ENCODE measurements at regions not wholly inside any gene's neighbourhood (a gene's known extent, or its start where the extent isn't known, plus 50 kb on each side); places are given as distances from the start of the nearest gene placed in this dataset.

- no peak overlapping the region for H2AFZ ChIP-seq (ENCODE audit: low read depth, low read length)
- H3K4me1 ChIP-seq (ENCODE audit: insufficient read depth, low read length), result no peaks in the 10 kb centered on the region
- H3K36me3 ChIP-seq (ENCODE audit: insufficient read depth, low read length), result no peaks in the 10 kb centered on the region
- no peak overlapping the region for H3K9ac ChIP-seq (ENCODE audit: low read depth, low read length)
- DNase-seq, result no peak
- no peaks in the 10 kb centered on the region for H3K27me3 ChIP-seq (ENCODE audit: insufficient read depth, low read length, poor library complexity)
- H3K9me3 ChIP-seq (ENCODE audit: insufficient read depth, low read length, severe bottlenecking), result no peaks in the 10 kb centered on the region
- H3K4me3 ChIP-seq (ENCODE audit: low read depth in 1 of 2, low read length in 2 of 2), result no peak overlapping the region
- no peaks in the 10 kb centered on the region for H4K20me1 ChIP-seq (ENCODE audit: insufficient read depth, low read length)
- H3K27ac ChIP-seq (ENCODE audit: low read length), result no peak overlapping the region
- no peaks in the 10 kb centered on the region for H3K79me2 ChIP-seq (ENCODE audit: insufficient read depth, low read length)
- no peak overlapping the region for H3K4me2 ChIP-seq (ENCODE audit: insufficient read depth, low read length)
- no peak for ATAC-seq (ENCODE audit: insufficient read depth, low read depth)
- TF ChIP-seq, protein P1, sequence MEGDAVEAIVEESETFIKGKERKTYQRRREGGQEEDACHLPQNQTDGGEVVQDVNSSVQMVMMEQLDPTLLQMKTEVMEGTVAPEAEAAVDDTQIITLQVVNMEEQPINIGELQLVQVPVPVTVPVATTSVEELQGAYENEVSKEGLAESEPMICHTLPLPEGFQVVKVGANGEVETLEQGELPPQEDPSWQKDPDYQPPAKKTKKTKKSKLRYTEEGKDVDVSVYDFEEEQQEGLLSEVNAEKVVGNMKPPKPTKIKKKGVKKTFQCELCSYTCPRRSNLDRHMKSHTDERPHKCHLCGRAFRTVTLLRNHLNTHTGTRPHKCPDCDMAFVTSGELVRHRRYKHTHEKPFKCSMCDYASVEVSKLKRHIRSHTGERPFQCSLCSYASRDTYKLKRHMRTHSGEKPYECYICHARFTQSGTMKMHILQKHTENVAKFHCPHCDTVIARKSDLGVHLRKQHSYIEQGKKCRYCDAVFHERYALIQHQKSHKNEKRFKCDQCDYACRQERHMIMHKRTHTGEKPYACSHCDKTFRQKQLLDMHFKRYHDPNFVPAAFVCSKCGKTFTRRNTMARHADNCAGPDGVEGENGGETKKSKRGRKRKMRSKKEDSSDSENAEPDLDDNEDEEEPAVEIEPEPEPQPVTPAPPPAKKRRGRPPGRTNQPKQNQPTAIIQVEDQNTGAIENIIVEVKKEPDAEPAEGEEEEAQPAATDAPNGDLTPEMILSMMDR (IDR thresholded peaks at IDR 0.05; ENCODE audit: borderline replicate concordance, extremely low read depth, low read length, poor library complexity, severe bottlenecking), result no peak
- TF ChIP-seq EZH2 (IDR thresholded peaks at IDR 0.05; ENCODE audit: borderline replicate concordance, low read depth, low read length, severe bottlenecking), result no peak
These were observed 378.5 kb downstream of the FAT4 start for GRCh38 chr4:125693228-125693627.

- H4K20me1 ChIP-seq (ENCODE audit: insufficient read depth, low read length), result no peaks in the 10 kb centered on the region
- no peaks in the 10 kb centered on the region for H3K4me1 ChIP-seq (ENCODE audit: insufficient read depth, low read length)
- H3K4me2 ChIP-seq (ENCODE audit: insufficient read depth, low read length), result no peak overlapping the region
- no peak for ATAC-seq (ENCODE audit: insufficient read depth, low read depth)
- H3K9me3 ChIP-seq (ENCODE audit: insufficient read depth, low read length, severe bottlenecking), result no peaks in the 10 kb centered on the region
- H3K9ac ChIP-seq (ENCODE audit: low read depth, low read length), result no peak overlapping the region
- H3K4me3 ChIP-seq (ENCODE audit: low read depth in 1 of 2, low read length in 2 of 2), result no peak overlapping the region
- no peak for TF ChIP-seq EZH2 (IDR thresholded peaks at IDR 0.05; ENCODE audit: borderline replicate concordance, low read depth, low read length, severe bottlenecking)
- TF ChIP-seq, protein P1 (IDR thresholded peaks at IDR 0.05; ENCODE audit: borderline replicate concordance, extremely low read depth, low read length, poor library complexity, severe bottlenecking), result no peak
- no peak overlapping the region for H2AFZ ChIP-seq (ENCODE audit: low read depth, low read length)
- no peak overlapping the region for H3K27ac ChIP-seq (ENCODE audit: low read length)
- DNase-seq, result no peak
- H3K79me2 ChIP-seq (ENCODE audit: insufficient read depth, low read length), result no peaks in the 10 kb centered on the region
- no peaks in the 10 kb centered on the region for H3K36me3 ChIP-seq (ENCODE audit: insufficient read depth, low read length)
- no peaks in the 10 kb centered on the region for H3K27me3 ChIP-seq (ENCODE audit: insufficient read depth, low read length, poor library complexity)
These were observed 387.7 kb downstream of the FAT4 start for GRCh38 chr4:125702406-125702805.

DNA sequence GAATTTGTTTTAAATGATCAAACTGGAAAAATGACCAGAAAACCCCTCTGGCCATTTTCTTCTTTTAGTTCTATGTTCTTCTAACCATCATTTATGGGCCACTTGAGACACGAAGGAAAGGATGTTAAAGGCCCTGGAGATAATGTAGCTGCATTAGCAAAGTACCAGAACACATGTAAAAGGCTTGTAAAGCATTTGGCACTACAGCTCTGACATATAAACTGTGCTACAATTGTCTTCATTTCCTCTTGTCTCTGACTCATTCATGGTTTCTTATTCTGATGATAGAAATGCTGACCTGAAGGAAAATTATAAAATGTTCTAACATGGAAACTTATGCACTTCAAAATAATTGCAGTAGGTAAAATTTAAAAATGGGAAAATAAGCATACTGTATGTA is 388.7 kb downstream of the FAT4 start:
- H3K4me1 ChIP-seq (ENCODE audit: insufficient read depth, low read length), result no peaks in the 10 kb centered on the region
- no peak overlapping the region for H3K4me3 ChIP-seq (ENCODE audit: low read depth in 1 of 2, low read length in 2 of 2)
- H3K79me2 ChIP-seq (ENCODE audit: insufficient read depth, low read length), result no peaks in the 10 kb centered on the region
- no peak overlapping the region for H3K4me2 ChIP-seq (ENCODE audit: insufficient read depth, low read length)
- H3K27me3 ChIP-seq (ENCODE audit: insufficient read depth, low read length, poor library complexity), result no peaks in the 10 kb centered on the region
- ATAC-seq (ENCODE audit: insufficient read depth, low read depth), result no peak
- no peak for TF ChIP-seq EZH2 (IDR thresholded peaks at IDR 0.05; ENCODE audit: borderline replicate concordance, low read depth, low read length, severe bottlenecking)
- TF ChIP-seq, protein P1 (IDR thresholded peaks at IDR 0.05; ENCODE audit: borderline replicate concordance, extremely low read depth, low read length, poor library complexity, severe bottlenecking), result no peak
- no peaks in the 10 kb centered on the region for H4K20me1 ChIP-seq (ENCODE audit: insufficient read depth, low read length)
- H3K36me3 ChIP-seq (ENCODE audit: insufficient read depth, low read length), result no peaks in the 10 kb centered on the region
- no peak overlapping the region for H3K27ac ChIP-seq (ENCODE audit: low read length)
- H3K9me3 ChIP-seq (ENCODE audit: insufficient read depth, low read length, severe bottlenecking), result no peaks in the 10 kb centered on the region
- H3K9ac ChIP-seq (ENCODE audit: low read depth, low read length), result no peak overlapping the region
- no peak for DNase-seq
- H2AFZ ChIP-seq (ENCODE audit: low read depth, low read length), result no peak overlapping the region

- no peak for DNase-seq
- Histone ChIP-seq H3K9me3 (ENCODE audit: insufficient read depth, low read length, severe bottlenecking) (no peaks in the 10 kb centered on the region), H3K27me3 (ENCODE audit: insufficient read depth, low read length, poor library complexity) (no peaks in the 10 kb centered on the region), H3K27ac (ENCODE audit: low read length) (no peak overlapping the region), H4K20me1 (ENCODE audit: insufficient read depth, low read length) (no peaks in the 10 kb centered on the region), H3K4me2 (ENCODE audit: insufficient read depth, low read length) (no peak overlapping the region), H3K4me1 (ENCODE audit: insufficient read depth, low read length) (no peaks in the 10 kb centered on the region), H2AFZ (ENCODE audit: low read depth, low read length) (no peak overlapping the region), H3K79me2 (ENCODE audit: insufficient read depth, low read length) (no peaks in the 10 kb centered on the region), H3K4me3 (ENCODE audit: low read depth in 1 of 2, low read length in 2 of 2) (no peak overlapping the region), H3K36me3 (ENCODE audit: insufficient read depth, low read length) (no peaks in the 10 kb centered on the region), H3K9ac (ENCODE audit: low read depth, low read length) (no peak overlapping the region)
- TF ChIP-seq, protein P1 (IDR thresholded peaks at IDR 0.05; ENCODE audit: borderline replicate concordance, extremely low read depth, low read length, poor library complexity, severe bottlenecking), result no peak
- TF ChIP-seq EZH2 (IDR thresholded peaks at IDR 0.05; ENCODE audit: borderline replicate concordance, low read depth, low read length, severe bottlenecking), result no peak
- no peak for ATAC-seq (ENCODE audit: insufficient read depth, low read depth)
These were observed 390.0 kb downstream of the FAT4 start for GRCh38 chr4:125704726-125705125.
